ENCODE measurements at regions not wholly inside any gene's neighbourhood (a gene's known extent, or its start where the extent isn't known, plus 50 kb on each side); places are given as distances from the start of the nearest gene placed in this dataset.

DNA sequence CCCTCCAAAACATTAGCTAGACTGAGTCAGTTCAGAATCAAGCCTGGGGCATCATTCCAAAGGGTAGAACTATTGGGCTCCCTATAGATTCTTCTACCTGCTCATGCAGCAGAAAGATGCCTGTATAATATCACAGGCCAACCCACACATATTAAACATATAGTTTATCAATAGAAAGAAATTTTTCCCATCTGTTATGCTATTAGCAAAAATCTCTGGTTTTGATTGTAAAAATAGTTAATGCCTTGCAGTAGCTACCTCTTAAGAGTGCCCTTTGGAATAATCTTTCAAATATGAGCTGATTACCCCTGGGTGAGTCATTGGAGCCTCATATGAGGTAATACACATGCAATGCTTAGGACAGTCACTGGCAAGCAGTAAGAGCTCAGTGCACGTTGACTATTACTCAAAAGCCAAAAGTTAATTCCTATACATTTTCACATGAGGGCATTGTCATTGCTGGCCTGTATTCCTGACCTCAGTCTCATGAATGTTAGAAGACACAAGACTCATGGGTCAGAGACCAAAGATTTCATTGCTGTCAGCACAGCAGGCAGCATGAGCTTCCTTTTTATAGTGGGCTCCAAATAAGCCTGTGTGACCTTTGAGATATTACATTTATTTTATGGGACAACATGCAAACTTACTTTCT lies 180.0 kb downstream of the FGFR2 start:
- H3K4me1 ChIP-seq: peaks cover 26% of the 10 kb centered on the region
- H3K36me3 ChIP-seq (ENCODE audit: control insufficient read depth, insufficient read depth, low read length): no peaks in the 10 kb centered on the region
- peak overlapping the region; percentile 69 for H3K27ac Mint-ChIP-seq (ENCODE audit: unreplicated experiment)
- intact Hi-C loops (cut with micrococcal nuclease; ENCODE audit: unreplicated experiment): no loop called here
- H3K4me3 ChIP-seq (ENCODE audit: low read depth, low read length): no peak overlapping the region
- TF ChIP-seq, protein P1, sequence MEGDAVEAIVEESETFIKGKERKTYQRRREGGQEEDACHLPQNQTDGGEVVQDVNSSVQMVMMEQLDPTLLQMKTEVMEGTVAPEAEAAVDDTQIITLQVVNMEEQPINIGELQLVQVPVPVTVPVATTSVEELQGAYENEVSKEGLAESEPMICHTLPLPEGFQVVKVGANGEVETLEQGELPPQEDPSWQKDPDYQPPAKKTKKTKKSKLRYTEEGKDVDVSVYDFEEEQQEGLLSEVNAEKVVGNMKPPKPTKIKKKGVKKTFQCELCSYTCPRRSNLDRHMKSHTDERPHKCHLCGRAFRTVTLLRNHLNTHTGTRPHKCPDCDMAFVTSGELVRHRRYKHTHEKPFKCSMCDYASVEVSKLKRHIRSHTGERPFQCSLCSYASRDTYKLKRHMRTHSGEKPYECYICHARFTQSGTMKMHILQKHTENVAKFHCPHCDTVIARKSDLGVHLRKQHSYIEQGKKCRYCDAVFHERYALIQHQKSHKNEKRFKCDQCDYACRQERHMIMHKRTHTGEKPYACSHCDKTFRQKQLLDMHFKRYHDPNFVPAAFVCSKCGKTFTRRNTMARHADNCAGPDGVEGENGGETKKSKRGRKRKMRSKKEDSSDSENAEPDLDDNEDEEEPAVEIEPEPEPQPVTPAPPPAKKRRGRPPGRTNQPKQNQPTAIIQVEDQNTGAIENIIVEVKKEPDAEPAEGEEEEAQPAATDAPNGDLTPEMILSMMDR (IDR thresholded peaks at IDR 0.05; ENCODE audit: insufficient read depth in 1 of 2, low read depth in 1 of 2, low read length in 1 of 2, severe bottlenecking in 1 of 2, unreplicated experiment in 1 of 2): no peak
- H3K4me3 Mint-ChIP-seq (ENCODE audit: unreplicated experiment): no peak overlapping the region
- BruUV-seq (replicated peaks): no TSS peak
- no peaks in the 10 kb centered on the region for H3K27me3 ChIP-seq (replicated peaks; ENCODE audit: control insufficient read depth, insufficient read depth, low read length)
- H3K27me3 Mint-ChIP-seq (ENCODE audit: insufficient read depth, unreplicated experiment): no peaks in the 10 kb centered on the region
- H3K36me3 Mint-ChIP-seq (ENCODE audit: insufficient read depth, unreplicated experiment): no peaks in the 10 kb centered on the region
- peaks cover 24% of the 10 kb centered on the region for H3K9me3 Mint-ChIP-seq (ENCODE audit: unreplicated experiment)
- peaks cover 14% of the 10 kb centered on the region for H3K4me1 Mint-ChIP-seq (ENCODE audit: low read depth, unreplicated experiment)
- ChIA-PET POLR2A (no interaction called here), CTCF (interaction anchor here (0.8 to 1.4 kb wide), 3 partner anchors 11 to 31 kb away, joined by 3 to 4 read pairs (median 3); no protein-coding TSS in a partner anchor)
- no peaks in the 10 kb centered on the region for H3K9me3 ChIP-seq
- DNase-seq: peak in 1 of 2 experiments; percentile 56

DNA sequence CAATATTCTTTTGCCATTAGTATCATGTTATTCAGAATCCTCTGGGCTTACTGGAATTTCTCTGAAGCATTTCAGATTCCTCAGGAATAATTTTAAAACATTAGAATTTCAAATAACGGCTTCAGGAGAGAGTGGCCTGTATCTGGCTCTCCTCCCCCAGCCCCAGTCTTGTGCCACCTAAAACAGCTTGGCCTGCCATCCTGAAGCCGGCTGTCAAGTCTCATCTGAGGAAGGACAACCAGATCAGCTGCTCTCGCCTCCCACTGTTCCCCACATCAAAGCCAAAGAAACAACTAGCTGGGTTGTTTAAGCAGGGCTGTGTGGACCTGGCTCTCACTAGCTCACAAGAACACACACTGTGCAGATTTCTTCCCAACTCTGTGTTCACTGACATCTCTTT lies 178.2 kb downstream of the FGFR2 start:
- Mint-ChIP-seq H3K27ac (ENCODE audit: unreplicated experiment) (peak overlapping the region; percentile 12), H3K36me3 (ENCODE audit: insufficient read depth, unreplicated experiment) (no peaks in the 10 kb centered on the region), H3K27me3 (ENCODE audit: insufficient read depth, unreplicated experiment) (no peaks in the 10 kb centered on the region), H3K9me3 (ENCODE audit: unreplicated experiment) (peaks cover 17% of the 10 kb centered on the region), H3K4me1 (ENCODE audit: low read depth, unreplicated experiment) (peaks cover 14% of the 10 kb centered on the region), H3K4me3 (ENCODE audit: unreplicated experiment) (no peak overlapping the region)
- Histone ChIP-seq H3K9me3 (no peaks in the 10 kb centered on the region), H3K4me1 (peaks cover 26% of the 10 kb centered on the region), H3K4me3 (ENCODE audit: low read depth, low read length) (no peak overlapping the region), H3K36me3 (ENCODE audit: control insufficient read depth, insufficient read depth, low read length) (0 out of 2 replicates have a peak, but pooled peaks cover 1% of the 10 kb centered on the region), H3K27me3 (replicated peaks; ENCODE audit: control insufficient read depth, insufficient read depth, low read length) (no peaks in the 10 kb centered on the region)
- TF ChIP-seq, protein P1 (IDR thresholded peaks at IDR 0.05; ENCODE audit: insufficient read depth in 1 of 2, low read depth in 1 of 2, low read length in 1 of 2, severe bottlenecking in 1 of 2, unreplicated experiment in 1 of 2): no peak
- ChIA-PET CTCF (no interaction called here), POLR2A (no interaction called here)
- intact Hi-C loops (cut with micrococcal nuclease; ENCODE audit: unreplicated experiment): no loop called here
- no TSS peak for BruUV-seq (replicated peaks)
- no peak for DNase-seq

DNA sequence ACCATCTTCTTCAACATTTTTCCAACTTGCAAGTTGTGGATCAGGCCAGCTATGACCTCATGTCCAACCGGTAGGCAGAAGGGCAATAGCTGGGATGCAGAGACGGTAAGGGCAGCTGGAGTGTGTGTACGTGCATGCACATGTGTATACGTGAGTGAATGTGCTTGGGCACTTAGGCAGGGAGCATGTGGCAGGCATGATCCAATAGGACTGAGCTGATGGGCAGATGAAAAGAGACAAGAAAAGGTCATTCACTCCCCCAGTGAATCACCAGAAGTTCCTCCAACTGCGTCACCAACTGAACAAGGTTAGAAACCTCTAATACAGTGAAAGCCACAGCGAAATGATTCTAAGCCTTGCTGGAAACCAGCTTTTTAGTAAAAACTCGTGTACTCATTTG lies 176.1 kb downstream of the FGFR2 start:
- Histone ChIP-seq H3K27me3 (replicated peaks; ENCODE audit: control insufficient read depth, insufficient read depth, low read length) (no peaks in the 10 kb centered on the region), H3K4me1 (peaks cover 41% of the 10 kb centered on the region), H3K9me3 (no peaks in the 10 kb centered on the region), H3K4me3 (ENCODE audit: low read depth, low read length) (no peak overlapping the region), H3K36me3 (ENCODE audit: control insufficient read depth, insufficient read depth, low read length) (0 out of 2 replicates have a peak, but pooled peaks cover 1% of the 10 kb centered on the region)
- intact Hi-C loops (cut with micrococcal nuclease; ENCODE audit: unreplicated experiment): no loop called here
- peaks cover 14% of the 10 kb centered on the region for H3K4me1 Mint-ChIP-seq (ENCODE audit: low read depth, unreplicated experiment)
- TF ChIP-seq, protein P1 (IDR thresholded peaks at IDR 0.05; ENCODE audit: insufficient read depth in 1 of 2, low read depth in 1 of 2, low read length in 1 of 2, severe bottlenecking in 1 of 2, unreplicated experiment in 1 of 2): no peak
- H3K36me3 Mint-ChIP-seq (ENCODE audit: insufficient read depth, unreplicated experiment): no peaks in the 10 kb centered on the region
- H3K27ac Mint-ChIP-seq (ENCODE audit: unreplicated experiment): no peak overlapping the region
- no peaks in the 10 kb centered on the region for H3K27me3 Mint-ChIP-seq (ENCODE audit: insufficient read depth, unreplicated experiment)
- peaks cover 17% of the 10 kb centered on the region for H3K9me3 Mint-ChIP-seq (ENCODE audit: unreplicated experiment)
- POLR2A ChIA-PET: interaction anchor here (0.7 kb wide), 1 partner anchor 220 kb away, joined by 5 read pairs; no protein-coding TSS in a partner anchor
- no TSS peak for BruUV-seq (replicated peaks)
- DNase-seq: no peak
- CTCF ChIA-PET: no interaction called here
- H3K4me3 Mint-ChIP-seq (ENCODE audit: unreplicated experiment): no peak overlapping the region
